MG63 (cell line): ENCODE measurements at regions not wholly inside any gene's neighbourhood (a gene's known extent, or its start where the extent isn't known, plus 50 kb on each side); places are given as distances from the start of the nearest gene placed in this dataset.
"Not testable (repeated sequence)": the region's sequence is repeated elsewhere in the genome, so short reads cannot be mapped to it uniquely, and the experiment has no call there.

ENCODE experiments used
- DNase-seq: peaks from one replicate; pipeline ENCODE4 v3.0.0-alpha.2; 2020
- H3K27me3 ChIP-seq: fragments of 250-450 bp; sonication (Bioruptor Pico); 2 replicates; pipeline ENCODE4 v1.5.1; 2020; ENCODE audit warnings: mild to moderate bottlenecking, moderate library complexity
- H3K36me3 ChIP-seq: fragments of 250-450 bp; sonication (Bioruptor Pico); 2 replicates; pipeline ENCODE4 v1.5.1; 2020; ENCODE audit warnings: mild to moderate bottlenecking, moderate library complexity
- H3K4me3 ChIP-seq: fragments of 250-450 bp; sonication (Bioruptor Pico); 2 replicates; pipeline ENCODE4 v1.5.1; 2020; ENCODE audit warnings: mild to moderate bottlenecking, moderate library complexity
- H3K9me3 ChIP-seq: fragments of 250-450 bp; sonication (Bioruptor Pico); 2 replicates; pipeline ENCODE4 v1.5.1; 2020; ENCODE audit warnings: mild to moderate bottlenecking, moderate library complexity

DNA sequence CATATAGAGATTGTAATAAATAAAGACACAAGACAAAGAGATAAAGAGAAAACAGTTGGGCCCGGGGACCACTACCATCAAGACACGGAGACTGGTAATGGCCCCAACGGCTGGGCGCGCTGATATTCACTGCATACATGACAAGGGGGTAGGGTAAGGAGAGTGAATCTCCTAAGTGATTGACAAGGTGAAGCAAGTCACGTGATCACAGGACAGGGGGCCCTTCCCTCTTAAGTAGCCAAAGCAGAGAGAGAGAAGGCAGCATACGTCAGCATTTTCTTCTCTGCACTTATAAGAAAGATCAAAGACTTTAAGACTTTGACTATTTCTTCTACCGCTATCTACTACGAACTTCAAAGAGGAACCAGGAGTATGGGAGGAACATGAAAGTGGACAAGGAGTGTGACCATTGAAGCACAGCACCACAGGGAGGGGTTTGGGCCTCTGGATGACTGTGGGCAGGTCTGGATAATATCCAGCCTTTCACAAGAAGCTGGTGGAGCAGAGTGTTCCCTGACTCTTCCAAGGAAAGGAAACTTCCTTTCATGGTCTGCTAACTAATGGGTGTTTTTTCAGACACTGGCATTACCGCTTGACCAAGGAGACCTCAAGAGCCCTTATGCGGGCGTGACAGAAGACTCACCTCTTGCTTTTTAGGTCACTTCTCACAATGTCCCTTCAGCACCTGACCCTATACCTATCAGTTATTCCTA lies 75.6 kb downstream of the MRPL39 start:
- not testable (repeated sequence) for H3K36me3 ChIP-seq, H3K27me3 ChIP-seq, H3K4me3 ChIP-seq, DNase-seq, H3K9me3 ChIP-seq

DNA sequence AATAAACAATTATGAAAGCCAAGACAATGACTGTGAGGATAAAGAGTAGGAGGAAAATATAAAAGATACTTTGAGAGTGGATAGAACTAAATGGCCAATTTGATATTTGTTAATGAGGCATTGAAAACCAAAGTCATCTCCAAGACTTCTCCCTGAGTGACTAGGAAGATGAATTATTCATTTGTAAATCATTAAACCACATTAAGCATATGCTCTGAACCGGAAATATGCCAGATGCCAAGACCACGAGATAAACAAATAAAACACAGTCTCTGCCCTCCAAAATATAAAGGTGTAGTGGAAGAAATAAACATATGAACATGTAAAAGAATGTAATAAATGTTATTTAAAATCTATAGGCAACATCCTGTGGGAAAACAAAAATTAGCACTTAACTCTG lies 78.8 kb downstream of the MRPL39 start:
- Histone ChIP-seq H3K27me3 (no peaks in the 10 kb centered on the region), H3K36me3 (no peaks in the 10 kb centered on the region), H3K4me3 (no peak overlapping the region), H3K9me3 (no peaks in the 10 kb centered on the region)
- no peak for DNase-seq

DNA sequence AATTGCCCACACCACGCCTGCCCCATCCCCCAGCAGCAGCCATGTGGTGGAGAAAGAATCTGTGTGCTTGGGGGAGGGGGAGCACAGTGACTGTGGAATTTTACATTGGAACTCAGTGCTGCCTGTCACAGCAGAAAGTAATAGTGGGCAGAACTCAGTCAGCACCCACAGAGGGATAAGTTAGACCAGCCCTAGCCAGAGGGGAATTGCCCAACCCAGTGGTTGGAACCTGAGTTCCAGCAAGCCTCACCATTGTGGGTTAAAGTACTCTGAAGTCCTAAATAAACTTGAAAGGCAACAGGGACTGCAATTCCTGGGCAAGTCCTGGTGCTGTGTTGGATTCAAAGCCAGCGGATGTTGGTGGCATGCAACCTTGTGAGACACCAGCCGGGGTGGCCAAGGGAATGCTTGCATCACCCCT lies 88.8 kb downstream of the MRPL39 start:
- Histone ChIP-seq H3K36me3 (no peaks in the 10 kb centered on the region), H3K27me3 (no peaks in the 10 kb centered on the region), H3K9me3 (0 out of 2 replicates have a peak, but pooled peaks cover 2% of the 10 kb centered on the region), H3K4me3 (no peak overlapping the region)
- no peak for DNase-seq

- Histone ChIP-seq H3K36me3 (no peaks in the 10 kb centered on the region), H3K4me3 (no peak overlapping the region), H3K9me3 (no peaks in the 10 kb centered on the region), H3K27me3 (no peaks in the 10 kb centered on the region)
- no peak for DNase-seq
Observed at GRCh38 chr21:25515484-25516405, 91.5 kb downstream of the MRPL39 start.

- Histone ChIP-seq H3K27me3 (no peaks in the 10 kb centered on the region), H3K4me3 (no peak overlapping the region), H3K9me3 (no peaks in the 10 kb centered on the region), H3K36me3 (no peaks in the 10 kb centered on the region)
- no peak for DNase-seq
Observed at GRCh38 chr21:25513810-25514209, 93.5 kb downstream of the MRPL39 start.

DNA sequence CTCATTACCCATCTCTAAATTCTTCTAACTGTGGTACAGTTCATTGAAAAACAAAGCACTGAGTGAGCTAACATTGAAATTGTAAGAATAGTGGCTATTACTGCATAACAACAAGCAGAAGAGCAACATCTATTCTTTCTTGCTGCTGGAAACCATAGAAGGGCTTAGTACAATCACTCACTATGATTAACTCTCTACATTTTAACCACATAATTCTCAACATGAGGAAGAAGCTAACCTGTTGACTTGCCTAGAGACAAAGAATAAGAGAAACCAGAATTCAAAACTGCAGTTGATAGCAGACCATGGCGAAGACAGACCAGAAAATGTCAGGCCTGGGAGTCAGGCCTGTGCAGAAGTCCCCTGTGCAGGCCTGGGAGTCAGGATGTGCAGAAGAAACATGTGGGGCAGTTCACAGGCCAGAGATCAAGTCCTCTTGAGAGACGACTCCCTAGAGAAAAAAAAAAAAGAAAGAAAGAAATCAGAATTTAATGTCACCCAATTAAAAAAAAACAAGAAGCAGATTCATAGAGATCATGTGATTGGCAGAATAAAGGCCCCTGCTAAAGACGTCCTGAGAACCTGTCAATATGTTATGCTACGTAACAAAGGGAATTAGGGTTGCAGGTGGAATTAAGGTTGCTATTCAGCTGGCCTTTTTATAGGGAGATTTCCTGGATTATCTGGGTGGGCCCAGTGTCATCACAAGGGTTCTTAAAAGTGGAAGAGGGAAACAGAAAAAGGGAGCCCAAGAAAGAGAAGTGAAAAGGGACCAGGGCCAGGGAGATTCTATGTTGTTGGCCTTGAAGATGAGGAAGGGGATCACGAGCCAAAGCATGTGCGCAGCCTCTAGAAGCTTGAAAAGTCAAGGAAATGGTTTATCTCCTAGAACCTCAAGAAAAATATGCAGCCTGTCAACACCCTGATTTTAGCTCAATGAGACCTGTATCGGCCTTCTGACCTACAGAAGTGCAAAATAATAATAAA lies 94.9 kb downstream of the MRPL39 start:
- Histone ChIP-seq H3K36me3 (no peaks in the 10 kb centered on the region), H3K27me3 (no peaks in the 10 kb centered on the region), H3K4me3 (no peak overlapping the region), H3K9me3 (no peaks in the 10 kb centered on the region)
- DNase-seq: no peak

DNA sequence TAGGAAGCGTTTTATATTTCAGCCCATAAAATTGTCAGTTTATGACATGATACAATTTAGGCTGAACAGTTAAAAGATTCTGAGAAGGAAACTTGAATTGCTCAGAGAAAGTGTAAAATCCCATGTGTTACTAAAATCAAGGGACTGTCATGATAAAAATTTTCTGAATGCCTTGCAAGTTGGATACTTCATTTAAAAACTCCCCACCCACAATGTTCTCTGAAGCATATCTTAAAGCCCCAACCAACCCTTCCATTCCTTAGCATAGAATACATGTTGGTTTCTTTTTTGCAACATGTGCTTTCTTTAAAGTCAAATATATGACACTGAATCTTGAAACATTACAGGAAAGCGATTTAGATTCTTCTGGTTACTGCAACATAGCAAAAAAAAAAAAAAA lies 97.4 kb downstream of the MRPL39 start:
- Histone ChIP-seq H3K9me3 (no peaks in the 10 kb centered on the region), H3K4me3 (no peak overlapping the region), H3K36me3 (no peaks in the 10 kb centered on the region), H3K27me3 (no peaks in the 10 kb centered on the region)
- DNase-seq: no peak

DNA sequence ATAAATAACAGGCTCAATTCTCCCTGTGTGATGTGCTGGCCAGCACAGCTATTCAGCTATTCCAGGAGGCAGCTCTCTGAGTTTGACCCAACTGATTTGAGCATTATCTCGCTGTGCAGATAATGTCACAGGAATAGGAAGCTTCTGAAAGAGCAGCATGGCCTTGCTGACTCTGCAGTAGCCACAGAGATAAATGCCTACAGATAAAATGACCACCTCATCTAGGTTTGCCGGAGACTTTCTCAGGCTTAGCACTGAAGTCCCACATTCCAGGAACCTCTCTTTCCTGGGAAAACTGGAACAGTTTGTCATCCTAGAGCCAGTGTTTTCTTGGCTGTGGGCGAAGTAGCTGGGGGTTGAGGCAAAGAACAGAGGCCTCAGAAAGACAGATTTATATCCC lies 98.9 kb downstream of the MRPL39 start:
- Histone ChIP-seq H3K9me3 (no peaks in the 10 kb centered on the region), H3K36me3 (no peaks in the 10 kb centered on the region), H3K27me3 (no peaks in the 10 kb centered on the region), H3K4me3 (no peak overlapping the region)
- no peak for DNase-seq

DNA sequence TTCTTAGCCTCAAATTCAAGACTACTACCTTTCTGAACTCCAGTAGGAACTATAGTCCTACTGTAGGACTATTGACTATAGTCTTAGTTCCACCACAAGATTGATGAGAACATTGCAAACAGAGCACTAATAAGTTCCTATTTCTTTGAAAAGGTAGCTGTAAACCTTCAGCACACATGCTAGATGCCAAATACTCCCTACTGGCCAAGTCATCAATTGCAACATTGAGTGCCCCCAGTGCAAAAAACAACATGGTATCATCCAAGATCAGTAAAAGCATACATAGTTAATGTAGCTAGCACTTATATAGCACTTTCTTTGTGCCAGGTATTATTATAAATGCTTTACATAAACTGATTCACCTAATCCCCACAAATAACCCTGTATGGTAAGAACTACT lies 99.8 kb downstream of the MRPL39 start:
- Histone ChIP-seq H3K27me3 (no peaks in the 10 kb centered on the region), H3K9me3 (no peaks in the 10 kb centered on the region), H3K36me3 (no peaks in the 10 kb centered on the region), H3K4me3 (no peak overlapping the region)
- no peak for DNase-seq

DNA sequence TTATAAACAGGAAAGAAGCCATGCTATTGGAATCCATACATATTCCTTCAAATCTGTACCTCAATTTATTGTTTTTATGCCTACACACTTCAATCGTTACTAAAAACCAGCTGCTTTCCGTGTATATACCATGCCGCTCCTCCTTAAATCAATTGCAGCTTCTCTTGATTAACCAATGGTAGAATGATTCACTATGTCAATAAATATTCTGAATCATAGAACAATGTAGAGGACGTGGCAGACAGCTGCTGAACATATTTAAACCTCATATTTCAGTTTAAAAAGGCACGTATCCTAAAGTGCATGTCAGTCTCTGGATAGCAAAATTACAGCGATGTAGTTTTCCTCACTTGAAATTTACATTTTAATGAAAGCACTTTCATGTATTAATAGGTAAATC lies 100.4 kb downstream of the MRPL39 start:
- Histone ChIP-seq H3K27me3 (no peaks in the 10 kb centered on the region), H3K9me3 (no peaks in the 10 kb centered on the region), H3K4me3 (no peak overlapping the region), H3K36me3 (no peaks in the 10 kb centered on the region)
- DNase-seq: no peak

- DNase-seq: no peak
- H3K36me3 ChIP-seq: no peaks in the 10 kb centered on the region
- no peaks in the 10 kb centered on the region for H3K9me3 ChIP-seq
- no peak overlapping the region for H3K4me3 ChIP-seq
- no peaks in the 10 kb centered on the region for H3K27me3 ChIP-seq
Observed at GRCh38 chr21:25506261-25506660, 101.0 kb downstream of the MRPL39 start.

- no peak for DNase-seq
- no peaks in the 10 kb centered on the region for H3K27me3 ChIP-seq
- no peak overlapping the region for H3K4me3 ChIP-seq
- no peaks in the 10 kb centered on the region for H3K9me3 ChIP-seq
- no peaks in the 10 kb centered on the region for H3K36me3 ChIP-seq
Observed at GRCh38 chr21:25503981-25504380, 103.3 kb downstream of the MRPL39 start.

DNA sequence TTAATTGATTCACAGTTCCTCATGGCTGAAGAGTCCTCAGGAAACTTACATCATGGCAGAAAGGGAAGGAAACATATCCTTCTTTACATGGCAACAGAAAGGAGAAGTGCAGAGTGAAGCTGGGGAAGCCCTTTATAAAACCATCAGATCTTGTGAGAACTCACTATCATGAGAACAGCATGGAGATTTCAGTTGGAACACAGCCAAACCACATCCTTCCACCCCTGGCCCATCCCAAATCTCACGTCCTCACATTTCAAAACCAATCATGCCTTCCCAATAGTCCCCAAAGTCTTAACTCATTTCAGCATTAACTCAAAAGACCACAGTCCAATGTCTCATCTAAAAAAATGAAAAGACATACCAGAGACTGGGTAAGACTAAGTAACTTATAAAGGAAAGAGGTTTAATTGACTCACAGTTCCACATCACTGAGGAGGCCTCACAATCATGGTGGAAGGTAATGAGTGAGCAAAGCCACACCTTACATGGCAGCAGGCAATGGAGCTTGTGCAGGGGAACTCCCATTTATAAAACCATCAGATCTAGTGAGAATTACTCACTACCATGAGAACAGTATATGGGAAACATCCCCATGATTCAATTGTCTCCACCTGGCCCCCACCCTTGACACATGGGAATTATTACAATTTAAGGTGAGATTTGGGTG lies 105.2 kb downstream of the MRPL39 start:
- Histone ChIP-seq H3K4me3 (no peak overlapping the region), H3K9me3 (no peaks in the 10 kb centered on the region), H3K27me3 (no peaks in the 10 kb centered on the region), H3K36me3 (no peaks in the 10 kb centered on the region)
- DNase-seq: no peak

DNA sequence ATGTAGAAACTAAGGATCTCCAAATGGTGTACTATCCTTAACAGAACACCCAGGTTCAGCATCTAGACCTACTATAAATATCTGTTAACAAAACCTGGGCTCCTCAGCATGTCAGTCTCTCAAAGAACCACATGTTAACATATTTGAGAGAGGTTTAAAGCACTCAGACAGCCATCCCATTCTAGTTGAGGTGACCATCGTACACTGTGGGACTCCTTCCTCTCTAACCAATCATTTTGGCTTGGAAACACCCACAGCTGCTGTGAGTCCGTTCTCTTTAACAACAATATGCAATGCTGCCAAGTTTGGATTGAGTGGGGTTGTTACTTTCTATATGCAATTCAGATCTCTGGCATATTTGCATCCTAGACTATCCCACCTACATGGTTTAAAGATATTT lies 105.8 kb downstream of the MRPL39 start:
- no peak for DNase-seq
- H3K4me3 ChIP-seq: no peak overlapping the region
- no peaks in the 10 kb centered on the region for H3K27me3 ChIP-seq
- H3K9me3 ChIP-seq: no peaks in the 10 kb centered on the region
- no peaks in the 10 kb centered on the region for H3K36me3 ChIP-seq

DNA sequence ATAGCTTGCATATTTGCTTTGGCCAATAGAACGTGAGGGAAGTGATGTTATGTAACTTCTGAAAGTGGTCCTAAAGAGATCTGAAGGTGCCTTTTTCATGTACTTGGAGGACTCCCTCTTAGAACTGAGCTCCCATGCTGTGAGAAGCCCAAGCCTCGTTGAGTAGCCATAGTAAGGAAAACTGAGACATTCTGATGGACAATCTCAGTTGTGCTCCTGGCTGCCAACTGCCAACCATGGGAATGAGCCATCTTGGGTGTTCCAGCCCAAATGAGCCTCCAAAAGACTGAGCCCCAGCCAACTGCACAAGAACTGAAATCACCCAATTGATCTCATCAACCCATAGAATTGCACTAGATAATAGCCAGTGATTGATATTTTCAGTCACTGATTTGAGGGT lies 106.7 kb downstream of the MRPL39 start:
- Histone ChIP-seq H3K36me3 (no peaks in the 10 kb centered on the region), H3K27me3 (no peaks in the 10 kb centered on the region)

DNA sequence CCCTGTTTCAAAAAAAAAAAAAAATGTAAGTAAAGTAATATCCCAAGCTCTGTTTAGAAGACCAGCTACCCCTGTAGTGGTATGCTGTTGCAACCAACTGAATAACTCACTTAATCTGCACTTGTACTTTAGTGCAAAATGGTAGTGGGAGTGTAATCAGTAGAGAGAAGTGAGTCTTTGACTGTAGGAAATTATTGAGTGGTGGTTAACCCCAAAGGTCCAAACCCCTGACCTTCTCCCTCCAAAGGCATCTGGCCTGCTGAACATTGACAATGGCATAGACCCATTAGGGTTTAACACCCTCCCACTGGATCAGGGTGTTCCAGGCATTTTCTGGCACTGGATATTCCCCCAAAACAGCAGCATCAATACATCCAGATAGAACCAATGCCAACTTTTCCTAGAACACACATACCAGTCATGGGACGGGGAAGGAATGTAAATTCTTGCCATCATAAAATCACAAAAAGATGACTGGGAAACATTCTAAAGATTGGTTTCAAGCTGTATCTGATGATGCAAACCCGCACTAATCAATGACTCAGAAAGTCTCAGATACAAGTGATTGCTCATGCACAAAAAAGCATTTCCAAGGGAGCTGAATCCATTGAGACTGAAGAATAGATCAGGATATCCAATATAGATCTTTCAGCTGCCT lies 110.3 kb downstream of the MRPL39 start:
- DNase-seq: peak; percentile 11
- Histone ChIP-seq H3K36me3 (no peaks in the 10 kb centered on the region), H3K27me3 (no peaks in the 10 kb centered on the region), H3K9me3 (no peaks in the 10 kb centered on the region), H3K4me3 (no peak overlapping the region)

More for the DNA sequence above, 106.7 kb downstream of the MRPL39 start:
- Histone ChIP-seq H3K4me3 (no peak overlapping the region), H3K9me3 (no peaks in the 10 kb centered on the region)
- DNase-seq: no peak
